Heart left ventricle (tissue), 13 donors: ENCODE measurements at regions not wholly inside any gene's neighbourhood (a gene's known extent, or its start where the extent isn't known, plus 50 kb on each side); places are given as distances from the start of the nearest gene placed in this dataset.

ENCODE experiments used
- CTCF ChIP-seq, 12 donors: fragments of 200-600 bp; sonication (generic) in 4 of 12; IDR thresholded peaks; one replicate each; pipeline versions ENCODE4 v1.5.0 to v1.8.0; 2018 to 2022; ENCODE audit warnings: antibody characterized with exemption in 12 of 12, mild to moderate bottlenecking in 5 of 12
- POLR2A ChIP-seq, 2 donors: fragments of 450-650 bp; IDR thresholded peaks; one replicate each; pipeline ENCODE4 v1.6.1; 2017; ENCODE audit warnings: antibody characterized with exemption in 2 of 2, mild to moderate bottlenecking in 2 of 2, moderate library complexity in 2 of 2
- donor health status: ischemic (EF 13 %, LVEDD 7.1; RV severe dilation, severe dysfunction).
- donor health status: DM: no; HTN: yes; CAD: no.
- donor health status: DM: no; HTN: no; CAD: no.
- donor health status: ischemic (EF 25% LVEDD 6.9; RV normal size, moderate dysfunction).
- donor health status: ischemic (EF 25% LVEDD 5.7; RV mildly dilated, moderate dysfunction).
- donor health status: ischemic (EF 35%, LVEDD 5.7; RV mildly dilated, moderate dysfunction).
- donor health status: nonischemic (EF 11% LVEDD 7.7; RV severe dilation, severe dysfunction).
- donor health status: DM: yes; HTN: yes; CAD: no.
- donor health status: PGD.
- donor health status: ischemic (EF 29% LVEDD 5.4; RV normal size, mild dysfunction).
- donor health status: nonischemic (EF 23%, LVEDD 6.1; RV moderate dilation, normal function).

DNA sequence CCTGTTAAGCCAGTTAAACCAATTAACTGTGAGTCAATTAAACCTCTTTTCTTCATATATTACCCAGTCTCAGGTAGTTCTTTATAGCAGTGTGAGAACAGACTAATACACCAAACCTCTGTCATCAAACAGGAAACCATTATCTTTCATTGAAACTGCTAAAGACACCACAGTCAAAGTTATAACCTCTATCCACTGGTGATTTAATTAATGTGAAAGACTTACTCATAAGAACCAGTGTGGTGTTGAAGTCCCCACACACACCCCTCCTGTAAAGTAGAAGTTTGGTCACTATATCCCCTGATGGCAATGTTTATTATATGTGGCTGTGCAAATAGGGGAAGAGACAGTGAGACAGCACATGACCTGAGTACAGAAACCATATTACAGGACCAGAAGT lies 228.1 kb downstream of the NEBL start:
- TF ChIP-seq CTCF (IDR thresholded peaks at IDR 0.05) (no peak), POLR2A (IDR thresholded peaks at IDR 0.05) (no peak)
